ENCODE measurements at regions not wholly inside any gene's neighbourhood (a gene's known extent, or its start where the extent isn't known, plus 50 kb on each side); places are given as distances from the start of the nearest gene placed in this dataset.

GRCh38 chr1:187891993-187892682 is 1063.4 kb downstream of the PLA2G4A start:
- no peak overlapping the region for H3K4me3 ChIP-seq
- no peak for ATAC-seq
- no peak overlapping the region for H3K27ac ChIP-seq
- no peaks in the 10 kb centered on the region for H3K9me3 ChIP-seq
- H3K27me3 ChIP-seq = no peaks in the 10 kb centered on the region
- intact Hi-C loops (cut with DNase I) = no loop called here
- no peaks in the 10 kb centered on the region for H3K4me1 ChIP-seq
- DNase-seq = no peak
- 42 to 77% methylated on average over 4 of the region's 4 CpGs for WGBS, 2 donors
- H3K36me3 ChIP-seq (replicated peaks in 1 of 2; ENCODE audit: insufficient read depth in 1 of 2, low read depth in 2 of 2) = no peaks in the 10 kb centered on the region
- TF ChIP-seq CTCF (IDR thresholded peaks at IDR 0.05) = no peak
- TF ChIP-seq POLR2A (IDR thresholded peaks at IDR 0.05) = no peak

GRCh38 chr1:187892683-187893039 is 1063.9 kb downstream of the PLA2G4A start:
- ATAC-seq (no peak), DNase-seq (no peak)
- H3K4me3 ChIP-seq = no peak overlapping the region
- no peaks in the 10 kb centered on the region for H3K9me3 ChIP-seq
- intact Hi-C loops (cut with DNase I) = no loop called here
- H3K27me3 ChIP-seq = no peaks in the 10 kb centered on the region
- no peak overlapping the region for H3K27ac ChIP-seq
- no peaks in the 10 kb centered on the region for H3K36me3 ChIP-seq (replicated peaks in 1 of 2; ENCODE audit: insufficient read depth in 1 of 2, low read depth in 2 of 2)
- no peaks in the 10 kb centered on the region for H3K4me1 ChIP-seq
- no peak for TF ChIP-seq CTCF (IDR thresholded peaks at IDR 0.05)
- no peak for TF ChIP-seq POLR2A (IDR thresholded peaks at IDR 0.05)

- H3K4me3 ChIP-seq = no peak overlapping the region
- 56 to 65% methylated on average over 2 of the region's 2 CpGs for WGBS, 2 donors
- intact Hi-C loops (cut with DNase I) = no loop called here
- DNase-seq = no peak
- no peaks in the 10 kb centered on the region for H3K36me3 ChIP-seq (replicated peaks in 1 of 2; ENCODE audit: insufficient read depth in 1 of 2, low read depth in 2 of 2)
- H3K27me3 ChIP-seq = no peaks in the 10 kb centered on the region
- no peak for TF ChIP-seq POLR2A (IDR thresholded peaks at IDR 0.05)
- no peak for TF ChIP-seq CTCF (IDR thresholded peaks at IDR 0.05)
- no peaks in the 10 kb centered on the region for H3K4me1 ChIP-seq
- ATAC-seq = no peak
- no peak overlapping the region for H3K27ac ChIP-seq
- no peaks in the 10 kb centered on the region for H3K9me3 ChIP-seq
Measured at GRCh38 chr1:187893471-187893870, 1064.7 kb downstream of the PLA2G4A start.

- H3K27ac ChIP-seq = no peak overlapping the region
- intact Hi-C loops (cut with DNase I) = no loop called here
Measured at GRCh38 chr1:187894349-187894748, 1065.6 kb downstream of the PLA2G4A start.

More at GRCh38 chr1:187894349-187894748, 1065.6 kb downstream of the PLA2G4A start:
- H3K27me3 ChIP-seq = no peaks in the 10 kb centered on the region
- no peak for DNase-seq
- ATAC-seq = no peak
- no peaks in the 10 kb centered on the region for H3K36me3 ChIP-seq (replicated peaks in 1 of 2; ENCODE audit: insufficient read depth in 1 of 2, low read depth in 2 of 2)
- TF ChIP-seq POLR2A (IDR thresholded peaks at IDR 0.05) (no peak), CTCF (IDR thresholded peaks at IDR 0.05) (no peak)
- 78 to 83% methylated on average over 3 of the region's 3 CpGs for WGBS, 2 donors
- H3K9me3 ChIP-seq = no peaks in the 10 kb centered on the region
- H3K4me1 ChIP-seq = no peaks in the 10 kb centered on the region
- no peak overlapping the region for H3K4me3 ChIP-seq

Data from body of pancreas (tissue), 4 donors.